ENCODE measurements at regions not wholly inside any gene's neighbourhood (a gene's known extent, or its start where the extent isn't known, plus 50 kb on each side); places are given as distances from the start of the nearest gene placed in this dataset.

DNA sequence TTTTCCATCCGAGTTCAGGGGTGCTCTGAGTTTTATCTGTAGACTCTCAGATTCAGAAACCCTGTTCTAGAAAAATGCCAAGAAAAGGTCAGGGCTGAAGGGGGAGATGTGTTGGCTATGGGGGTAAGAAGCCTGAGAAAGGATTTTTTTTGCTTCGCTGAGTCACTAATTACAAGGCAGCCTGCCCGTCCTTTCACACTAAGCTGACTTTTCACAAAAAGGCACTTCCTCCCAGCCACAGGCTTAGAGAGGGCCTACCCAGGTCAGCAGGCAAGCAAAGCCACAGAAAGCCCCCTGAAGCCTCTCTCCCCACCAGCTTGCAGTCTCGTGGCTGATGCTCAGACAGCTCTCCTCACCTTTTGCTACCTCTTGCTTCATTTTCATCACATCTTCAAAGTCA lies 192.6 kb upstream of the PRICKLE2 start:
- TF ChIP-seq, protein P1, sequence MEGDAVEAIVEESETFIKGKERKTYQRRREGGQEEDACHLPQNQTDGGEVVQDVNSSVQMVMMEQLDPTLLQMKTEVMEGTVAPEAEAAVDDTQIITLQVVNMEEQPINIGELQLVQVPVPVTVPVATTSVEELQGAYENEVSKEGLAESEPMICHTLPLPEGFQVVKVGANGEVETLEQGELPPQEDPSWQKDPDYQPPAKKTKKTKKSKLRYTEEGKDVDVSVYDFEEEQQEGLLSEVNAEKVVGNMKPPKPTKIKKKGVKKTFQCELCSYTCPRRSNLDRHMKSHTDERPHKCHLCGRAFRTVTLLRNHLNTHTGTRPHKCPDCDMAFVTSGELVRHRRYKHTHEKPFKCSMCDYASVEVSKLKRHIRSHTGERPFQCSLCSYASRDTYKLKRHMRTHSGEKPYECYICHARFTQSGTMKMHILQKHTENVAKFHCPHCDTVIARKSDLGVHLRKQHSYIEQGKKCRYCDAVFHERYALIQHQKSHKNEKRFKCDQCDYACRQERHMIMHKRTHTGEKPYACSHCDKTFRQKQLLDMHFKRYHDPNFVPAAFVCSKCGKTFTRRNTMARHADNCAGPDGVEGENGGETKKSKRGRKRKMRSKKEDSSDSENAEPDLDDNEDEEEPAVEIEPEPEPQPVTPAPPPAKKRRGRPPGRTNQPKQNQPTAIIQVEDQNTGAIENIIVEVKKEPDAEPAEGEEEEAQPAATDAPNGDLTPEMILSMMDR (IDR thresholded peaks at IDR 0.05) = no peak
- TF ChIP-seq POLR2A (IDR thresholded peaks at IDR 0.05) = no peak
